IPS DF 6.9 (cell line): ENCODE measurements at regions not wholly inside any gene's neighbourhood (a gene's known extent, or its start where the extent isn't known, plus 50 kb on each side); places are given as distances from the start of the nearest gene placed in this dataset.

ENCODE experiments used
- DNase-seq: peaks from one replicate; pipeline ENCODE4 v3.0.0-alpha.2; 2013; ENCODE audit warnings: low read depth, low spot score
- H3K27ac ChIP-seq: one replicate; pipeline ENCODE4 v1.5.1; 2013; ENCODE audit warnings: low read length, control low read depth
- H3K27me3 ChIP-seq: 2 replicates; pipeline ENCODE4 v1.6.1; 2013; ENCODE audit warnings: mild to moderate bottlenecking, low read length; ENCODE audit not compliant: control insufficient read depth, insufficient read depth
- H3K36me3 ChIP-seq: 2 replicates; pipeline ENCODE4 v1.6.1; 2013; ENCODE audit warnings: low read length; ENCODE audit not compliant: control insufficient read depth, insufficient read depth
- H3K4me1 ChIP-seq: 2 replicates; pipeline ENCODE4 v1.6.1; 2013; ENCODE audit warnings: low read length; ENCODE audit not compliant: control insufficient read depth, insufficient read depth
- H3K4me3 ChIP-seq: 2 replicates; pipeline ENCODE4 v1.5.1; 2013; ENCODE audit warnings: mild to moderate bottlenecking, low read length
- H3K9me3 ChIP-seq: 2 replicates; pipeline ENCODE4 v1.6.1; 2013; ENCODE audit warnings: low read length, inconsistent platforms; ENCODE audit not compliant: control insufficient read depth, insufficient read depth
- WGBS: extraction: QIAGEN DNeasy Blood & Tissue Kit; methylation state at CpG from one replicate; pipeline ENCODE4 v1.1.7; 2013; ENCODE audit warnings: mixed read lengths, missing lambda C conversion rate; ENCODE audit not compliant: insufficient read length, insufficient coverage; 5-methylcytosine and 5-hydroxymethylcytosine counted together

- WGBS: no CpG with 5 or more reads among the region's 8 CpGs
- Histone ChIP-seq H3K4me3 (no peak overlapping the region), H3K27me3 (no peaks in the 10 kb centered on the region), H3K27ac (no peak overlapping the region), H3K9me3 (no peaks in the 10 kb centered on the region; the same call in 1 of the 2 replicates), H3K4me1 (0 out of 2 replicates have a peak, but pooled peaks cover 2% of the 10 kb centered on the region), H3K36me3 (no peaks in the 10 kb centered on the region)
- no peak for DNase-seq
Measured at GRCh38 chr15:66933932-66934867, 131.2 kb upstream of the SMAD3 start.

- no peaks in the 10 kb centered on the region for H3K27me3 ChIP-seq
- no peak overlapping the region for H3K4me3 ChIP-seq
- DNase-seq: no peak
- no peaks in the 10 kb centered on the region; the same call in 1 of the 2 replicates for H3K9me3 ChIP-seq
- H3K4me1 ChIP-seq: 0 out of 2 replicates have a peak, but pooled peaks cover 2% of the 10 kb centered on the region
- WGBS: no CpG with 5 or more reads among the region's 3 CpGs
- H3K27ac ChIP-seq: no peak overlapping the region
- no peaks in the 10 kb centered on the region for H3K36me3 ChIP-seq
Measured at GRCh38 chr15:66934868-66935520, 130.4 kb upstream of the SMAD3 start.

- no peak overlapping the region for H3K4me3 ChIP-seq
- H3K9me3 ChIP-seq: no peaks in the 10 kb centered on the region; the same call in 1 of the 2 replicates
- 0 out of 2 replicates have a peak, but pooled peaks cover 2% of the 10 kb centered on the region for H3K4me1 ChIP-seq
- DNase-seq: no peak
- H3K27me3 ChIP-seq: no peaks in the 10 kb centered on the region
- no CpG with 5 or more reads among the region's 7 CpGs for WGBS
- H3K27ac ChIP-seq: no peak overlapping the region
- H3K36me3 ChIP-seq: no peaks in the 10 kb centered on the region
Measured at GRCh38 chr15:66935688-66936087, 129.7 kb upstream of the SMAD3 start.

GRCh38 chr15:66936109-66936860 is 129.1 kb upstream of the SMAD3 start:
- WGBS: no CpG with 5 or more reads among the region's 25 CpGs
- no peak for DNase-seq
- Histone ChIP-seq H3K27ac (no peak overlapping the region), H3K9me3 (no peaks in the 10 kb centered on the region; the same call in 1 of the 2 replicates), H3K4me3 (no peak overlapping the region), H3K4me1 (0 out of 2 replicates have a peak, but pooled peaks cover 3% of the 10 kb centered on the region), H3K36me3 (no peaks in the 10 kb centered on the region), H3K27me3 (no peaks in the 10 kb centered on the region)

GRCh38 chr15:66936861-66937582 is 128.4 kb upstream of the SMAD3 start:
- no peaks in the 10 kb centered on the region for H3K27me3 ChIP-seq
- no peak overlapping the region for H3K4me3 ChIP-seq
- no peak overlapping the region for H3K27ac ChIP-seq
- H3K36me3 ChIP-seq: no peaks in the 10 kb centered on the region
- H3K9me3 ChIP-seq: no peaks in the 10 kb centered on the region; the same call in 1 of the 2 replicates
- no CpG with 5 or more reads among the region's 8 CpGs for WGBS
- no peak for DNase-seq
- 0 out of 2 replicates have a peak, but pooled peaks cover 3% of the 10 kb centered on the region for H3K4me1 ChIP-seq

GRCh38 chr15:66937588-66937987 is 127.8 kb upstream of the SMAD3 start:
- Histone ChIP-seq H3K27ac (no peak overlapping the region), H3K4me1 (0 out of 2 replicates have a peak, but pooled peaks cover 1% of the 10 kb centered on the region), H3K36me3 (no peaks in the 10 kb centered on the region), H3K27me3 (no peaks in the 10 kb centered on the region), H3K9me3 (no peaks in the 10 kb centered on the region; the same call in 1 of the 2 replicates), H3K4me3 (no peak overlapping the region)
- no peak for DNase-seq
- no CpG with 5 or more reads among the region's 3 CpGs for WGBS

GRCh38 chr15:66938114-66938830 is 127.1 kb upstream of the SMAD3 start:
- no peak overlapping the region for H3K4me3 ChIP-seq
- H3K27me3 ChIP-seq: no peaks in the 10 kb centered on the region
- H3K4me1 ChIP-seq: 0 out of 2 replicates have a peak, but pooled peaks cover 1% of the 10 kb centered on the region
- DNase-seq: no peak
- H3K27ac ChIP-seq: no peak overlapping the region
- no peaks in the 10 kb centered on the region for H3K36me3 ChIP-seq
- H3K9me3 ChIP-seq: no peaks in the 10 kb centered on the region; the same call in 1 of the 2 replicates
- WGBS: no CpG with 5 or more reads among the region's 3 CpGs

- DNase-seq: no peak
- no CpG with 5 or more reads among the region's 3 CpGs for WGBS
- H3K27ac ChIP-seq: no peak overlapping the region
- H3K27me3 ChIP-seq: no peaks in the 10 kb centered on the region
- no peak overlapping the region for H3K4me3 ChIP-seq
- no peaks in the 10 kb centered on the region for H3K36me3 ChIP-seq
- 0 out of 2 replicates have a peak, but pooled peaks cover 1% of the 10 kb centered on the region for H3K4me1 ChIP-seq
- no peaks in the 10 kb centered on the region for H3K9me3 ChIP-seq
Measured at GRCh38 chr15:66939016-66939415, 126.4 kb upstream of the SMAD3 start.

GRCh38 chr15:66939451-66940023 is 125.9 kb upstream of the SMAD3 start:
- Histone ChIP-seq H3K27ac (no peak overlapping the region), H3K36me3 (no peaks in the 10 kb centered on the region), H3K4me1 (0 out of 2 replicates have a peak, but pooled peaks cover 1% of the 10 kb centered on the region), H3K27me3 (no peaks in the 10 kb centered on the region), H3K4me3 (no peak overlapping the region), H3K9me3 (no peaks in the 10 kb centered on the region)
- DNase-seq: no peak
- no CpG with 5 or more reads among the region's 8 CpGs for WGBS
